Testis (tissue), 2 donors: ENCODE measurements at regions not wholly inside any gene's neighbourhood (a gene's known extent, or its start where the extent isn't known, plus 50 kb on each side); places are given as distances from the start of the nearest gene placed in this dataset.

ENCODE experiments used
- POLR2A ChIP-seq: fragments of 450-650 bp; IDR thresholded peaks from one replicate; pipeline ENCODE4 v1.6.1; 2017; ENCODE audit warnings: antibody characterized with exemption, mild to moderate bottlenecking, moderate library complexity
- TF ChIP-seq, protein P1 (sequence below), 3 experiments: fragments of 450-650 bp in 2 of 3; fragments of 200-600 bp in 1 of 3; sonication (generic) in 1 of 3; IDR thresholded peaks; one replicate each; pipeline ENCODE4 v1.5.1; 2016 to 2019; ENCODE audit warnings: antibody characterized with exemption in 3 of 3, mild to moderate bottlenecking in 2 of 3, moderate library complexity in 1 of 3

- TF ChIP-seq, protein P1, sequence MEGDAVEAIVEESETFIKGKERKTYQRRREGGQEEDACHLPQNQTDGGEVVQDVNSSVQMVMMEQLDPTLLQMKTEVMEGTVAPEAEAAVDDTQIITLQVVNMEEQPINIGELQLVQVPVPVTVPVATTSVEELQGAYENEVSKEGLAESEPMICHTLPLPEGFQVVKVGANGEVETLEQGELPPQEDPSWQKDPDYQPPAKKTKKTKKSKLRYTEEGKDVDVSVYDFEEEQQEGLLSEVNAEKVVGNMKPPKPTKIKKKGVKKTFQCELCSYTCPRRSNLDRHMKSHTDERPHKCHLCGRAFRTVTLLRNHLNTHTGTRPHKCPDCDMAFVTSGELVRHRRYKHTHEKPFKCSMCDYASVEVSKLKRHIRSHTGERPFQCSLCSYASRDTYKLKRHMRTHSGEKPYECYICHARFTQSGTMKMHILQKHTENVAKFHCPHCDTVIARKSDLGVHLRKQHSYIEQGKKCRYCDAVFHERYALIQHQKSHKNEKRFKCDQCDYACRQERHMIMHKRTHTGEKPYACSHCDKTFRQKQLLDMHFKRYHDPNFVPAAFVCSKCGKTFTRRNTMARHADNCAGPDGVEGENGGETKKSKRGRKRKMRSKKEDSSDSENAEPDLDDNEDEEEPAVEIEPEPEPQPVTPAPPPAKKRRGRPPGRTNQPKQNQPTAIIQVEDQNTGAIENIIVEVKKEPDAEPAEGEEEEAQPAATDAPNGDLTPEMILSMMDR (IDR thresholded peaks at IDR 0.05), result no peak
- no peak for TF ChIP-seq POLR2A
Observed at GRCh38 chr11:104614961-104615360, 283.3 kb downstream of the CASP12 start.
